Activated CD4-positive, alpha-beta T cell treated with anti-CD3 and anti-CD28 coated beads, Interleukin-2, amount 10 ng/mL, durations not matched to agents 24 days and 14 days (primary cell): ENCODE measurements at regions not wholly inside any gene's neighbourhood (a gene's known extent, or its start where the extent isn't known, plus 50 kb on each side); places are given as distances from the start of the nearest gene placed in this dataset.

Experiments
- DNase-seq: peaks from one replicate; pipeline ENCODE4 v3.0.0; 2022
- H3K27ac Mint-ChIP-seq: one replicate; pipeline ENCODE4 v1.8.0; 2022; ENCODE audit warnings: mild to moderate bottlenecking, mixed read lengths
- H3K27me3 Mint-ChIP-seq: one replicate; pipeline ENCODE4 v1.8.0; 2022; ENCODE audit warnings: mixed read lengths
- H3K36me3 Mint-ChIP-seq: one replicate; pipeline ENCODE4 v1.8.0; 2022; ENCODE audit warnings: low read depth, mild to moderate bottlenecking, mixed read lengths
- H3K4me1 Mint-ChIP-seq: one replicate; pipeline ENCODE4 v1.8.0; 2021; ENCODE audit warnings: mixed read lengths
- H3K4me3 Mint-ChIP-seq: one replicate; pipeline ENCODE4 v1.8.0; 2022; ENCODE audit warnings: mild to moderate bottlenecking, moderate library complexity, mixed read lengths
- H3K9me3 Mint-ChIP-seq: one replicate; pipeline ENCODE4 v1.8.0; 2021; ENCODE audit warnings: mixed read lengths
- intact Hi-C: fragments of 100-400 bp; cut with micrococcal nuclease; formaldehyde crosslinking; loops from one replicate; pipeline ENCODE4 v1.15.1; 2023

GRCh38 chr9:78879324-78880100, 582.6 kb downstream of the PSAT1 start:
- H3K27me3 Mint-ChIP-seq = no peaks in the 10 kb centered on the region
- intact Hi-C loops = no loop called here
- H3K9me3 Mint-ChIP-seq = no peaks in the 10 kb centered on the region
- H3K36me3 Mint-ChIP-seq = no peaks in the 10 kb centered on the region
- no peak overlapping the region for H3K4me3 Mint-ChIP-seq
- DNase-seq = no peak
- H3K27ac Mint-ChIP-seq = no peak overlapping the region
- no peaks in the 10 kb centered on the region for H3K4me1 Mint-ChIP-seq

GRCh38 chr9:78881295-78881694, 584.4 kb downstream of the PSAT1 start:
- Mint-ChIP-seq H3K36me3 (no peaks in the 10 kb centered on the region), H3K27me3 (no peaks in the 10 kb centered on the region), H3K9me3 (no peaks in the 10 kb centered on the region), H3K27ac (no peak overlapping the region), H3K4me1 (no peaks in the 10 kb centered on the region), H3K4me3 (no peak overlapping the region)
- intact Hi-C loops = no loop called here
- DNase-seq = no peak

GRCh38 chr9:78882481-78882880, 585.6 kb downstream of the PSAT1 start:
- intact Hi-C loops = no loop called here
- H3K4me1 Mint-ChIP-seq = no peaks in the 10 kb centered on the region
- H3K36me3 Mint-ChIP-seq = no peaks in the 10 kb centered on the region

GRCh38 chr9:78884611-78885150, 587.8 kb downstream of the PSAT1 start:
- Mint-ChIP-seq H3K36me3 (no peaks in the 10 kb centered on the region), H3K4me3 (no peak overlapping the region)
- intact Hi-C loops = no loop called here

More at GRCh38 chr9:78882481-78882880, 585.6 kb downstream of the PSAT1 start:
- H3K27me3 Mint-ChIP-seq = no peaks in the 10 kb centered on the region
- no peak overlapping the region for H3K27ac Mint-ChIP-seq
- H3K9me3 Mint-ChIP-seq = no peaks in the 10 kb centered on the region
- no peak for DNase-seq
- no peak overlapping the region for H3K4me3 Mint-ChIP-seq

GRCh38 chr9:78892182-78892581, 595.3 kb downstream of the PSAT1 start:
- Mint-ChIP-seq H3K9me3 (no peaks in the 10 kb centered on the region), H3K4me3 (no peak overlapping the region), H3K36me3 (no peaks in the 10 kb centered on the region), H3K27me3 (no peaks in the 10 kb centered on the region), H3K4me1 (no peaks in the 10 kb centered on the region), H3K27ac (no peak overlapping the region)
- no peak for DNase-seq
- intact Hi-C loops = no loop called here

More at GRCh38 chr9:78884611-78885150, 587.8 kb downstream of the PSAT1 start:
- no peaks in the 10 kb centered on the region for H3K9me3 Mint-ChIP-seq
- no peaks in the 10 kb centered on the region for H3K27me3 Mint-ChIP-seq
- no peak overlapping the region for H3K27ac Mint-ChIP-seq
- H3K4me1 Mint-ChIP-seq = no peaks in the 10 kb centered on the region
- no peak for DNase-seq

- DNase-seq = no peak
- intact Hi-C loops = no loop called here
- H3K4me1 Mint-ChIP-seq = no peaks in the 10 kb centered on the region
- no peaks in the 10 kb centered on the region for H3K27me3 Mint-ChIP-seq
- H3K4me3 Mint-ChIP-seq = no peak overlapping the region
- H3K9me3 Mint-ChIP-seq = no peaks in the 10 kb centered on the region
- no peak overlapping the region for H3K27ac Mint-ChIP-seq
- no peaks in the 10 kb centered on the region for H3K36me3 Mint-ChIP-seq
Measured at GRCh38 chr9:78892769-78893168, 595.8 kb downstream of the PSAT1 start.

GRCh38 chr9:78893774-78894401, 597.0 kb downstream of the PSAT1 start:
- no peaks in the 10 kb centered on the region for H3K4me1 Mint-ChIP-seq
- no peaks in the 10 kb centered on the region for H3K36me3 Mint-ChIP-seq
- intact Hi-C loops = no loop called here
- DNase-seq = no peak
- no peaks in the 10 kb centered on the region for H3K9me3 Mint-ChIP-seq
- no peak overlapping the region for H3K4me3 Mint-ChIP-seq
- H3K27ac Mint-ChIP-seq = no peak overlapping the region
- no peaks in the 10 kb centered on the region for H3K27me3 Mint-ChIP-seq

GRCh38 chr9:78896479-78896878, 599.6 kb downstream of the PSAT1 start:
- Mint-ChIP-seq H3K4me1 (no peaks in the 10 kb centered on the region), H3K4me3 (no peak overlapping the region), H3K27me3 (no peaks in the 10 kb centered on the region), H3K9me3 (no peaks in the 10 kb centered on the region), H3K36me3 (no peaks in the 10 kb centered on the region), H3K27ac (no peak overlapping the region)
- intact Hi-C loops = no loop called here
- no peak for DNase-seq

GRCh38 chr9:78898234-78898633, 601.3 kb downstream of the PSAT1 start:
- no peak overlapping the region for H3K27ac Mint-ChIP-seq
- DNase-seq = no peak
- no peaks in the 10 kb centered on the region for H3K36me3 Mint-ChIP-seq
- H3K9me3 Mint-ChIP-seq = no peaks in the 10 kb centered on the region
- H3K4me3 Mint-ChIP-seq = no peak overlapping the region
- intact Hi-C loops = no loop called here
- no peaks in the 10 kb centered on the region for H3K27me3 Mint-ChIP-seq
- no peaks in the 10 kb centered on the region for H3K4me1 Mint-ChIP-seq

GRCh38 chr9:78899006-78899405, 602.1 kb downstream of the PSAT1 start:
- Mint-ChIP-seq H3K4me1 (no peaks in the 10 kb centered on the region), H3K36me3 (no peaks in the 10 kb centered on the region), H3K27me3 (no peaks in the 10 kb centered on the region), H3K4me3 (no peak overlapping the region), H3K27ac (no peak overlapping the region), H3K9me3 (no peaks in the 10 kb centered on the region)
- intact Hi-C loops = no loop called here
- DNase-seq = no peak

GRCh38 chr9:78900500-78900899, 603.6 kb downstream of the PSAT1 start:
- H3K4me1 Mint-ChIP-seq = no peaks in the 10 kb centered on the region
- DNase-seq = no peak

GRCh38 chr9:78902051-78902450, 605.1 kb downstream of the PSAT1 start:
- Mint-ChIP-seq H3K9me3 (peaks cover 2% of the 10 kb centered on the region), H3K36me3 (no peaks in the 10 kb centered on the region), H3K4me1 (no peaks in the 10 kb centered on the region), H3K27me3 (no peaks in the 10 kb centered on the region), H3K27ac (no peak overlapping the region), H3K4me3 (no peak overlapping the region)
- intact Hi-C loops = no loop called here
- no peak for DNase-seq

More at GRCh38 chr9:78900500-78900899, 603.6 kb downstream of the PSAT1 start:
- H3K27ac Mint-ChIP-seq = no peak overlapping the region
- peaks cover 2% of the 10 kb centered on the region for H3K9me3 Mint-ChIP-seq
- H3K36me3 Mint-ChIP-seq = no peaks in the 10 kb centered on the region
- no peaks in the 10 kb centered on the region for H3K27me3 Mint-ChIP-seq
- intact Hi-C loops = no loop called here
- no peak overlapping the region for H3K4me3 Mint-ChIP-seq

GRCh38 chr9:78903581-78903980, 606.7 kb downstream of the PSAT1 start:
- DNase-seq = no peak
- Mint-ChIP-seq H3K27me3 (no peaks in the 10 kb centered on the region), H3K4me1 (no peaks in the 10 kb centered on the region), H3K36me3 (no peaks in the 10 kb centered on the region), H3K27ac (no peak overlapping the region), H3K4me3 (no peak overlapping the region), H3K9me3 (peaks cover 2% of the 10 kb centered on the region)
- intact Hi-C loops = no loop called here

GRCh38 chr9:78904686-78905085, 607.8 kb downstream of the PSAT1 start:
- Mint-ChIP-seq H3K36me3 (no peaks in the 10 kb centered on the region), H3K27ac (no peak overlapping the region), H3K9me3 (peaks cover 2% of the 10 kb centered on the region), H3K4me3 (no peak overlapping the region), H3K27me3 (no peaks in the 10 kb centered on the region), H3K4me1 (no peaks in the 10 kb centered on the region)
- intact Hi-C loops = no loop called here
- no peak for DNase-seq
